ENCODE measurements at regions not wholly inside any gene's neighbourhood (a gene's known extent, or its start where the extent isn't known, plus 50 kb on each side); places are given as distances from the start of the nearest gene placed in this dataset.

GRCh38 chr3:159455741-159456181, 532.9 kb upstream of the IL12A start:
- Histone ChIP-seq H3K4me3 (ENCODE audit: low read length in 2 of 2) (no peak overlapping the region), H3K4me1 (ENCODE audit: control insufficient read depth in 1 of 2, insufficient read depth in 2 of 2, low read length in 2 of 2) (no peaks in the 10 kb centered on the region), H3K36me3 (ENCODE audit: control insufficient read depth in 1 of 2, insufficient read depth in 2 of 2, low read length in 1 of 2) (no peaks in the 10 kb centered on the region), H3K27ac (ENCODE audit: low read depth in 1 of 2, low read length in 2 of 2) (no peak overlapping the region), H3K9me3 (ENCODE audit: control insufficient read depth, low read length) (no peaks in the 10 kb centered on the region), H3K27me3 (ENCODE audit: control insufficient read depth in 1 of 2, insufficient read depth in 2 of 2, low read length in 1 of 2) (no peaks in the 10 kb centered on the region)
- no peak for DNase-seq
- intact Hi-C loops (cut with DNase I), result no loop called here
- no peak for ATAC-seq (ENCODE audit: low FRiP score)
- WGBS, 2 donors, result 97 to 98% methylated on average over 5 of the region's 5 CpGs

GRCh38 chr3:159458010-159458409, 530.6 kb upstream of the IL12A start:
- ATAC-seq (ENCODE audit: low FRiP score) (no peak), DNase-seq (no peak)
- Histone ChIP-seq H3K4me3 (ENCODE audit: low read length in 2 of 2) (no peak overlapping the region), H3K4me1 (ENCODE audit: control insufficient read depth in 1 of 2, insufficient read depth in 2 of 2, low read length in 2 of 2) (no peaks in the 10 kb centered on the region), H3K36me3 (ENCODE audit: control insufficient read depth in 1 of 2, insufficient read depth in 2 of 2, low read length in 1 of 2) (no peaks in the 10 kb centered on the region), H3K27ac (ENCODE audit: low read depth in 1 of 2, low read length in 2 of 2) (no peak overlapping the region), H3K9me3 (ENCODE audit: control insufficient read depth, low read length) (no peaks in the 10 kb centered on the region), H3K27me3 (ENCODE audit: control insufficient read depth in 1 of 2, insufficient read depth in 2 of 2, low read length in 1 of 2) (no peaks in the 10 kb centered on the region)
- intact Hi-C loops (cut with DNase I), result no loop called here
- WGBS, 2 donors, result 4 to 17% methylated on average over 2 of the region's 2 CpGs

GRCh38 chr3:159458982-159459381, 529.7 kb upstream of the IL12A start:
- Histone ChIP-seq H3K9me3 (ENCODE audit: control insufficient read depth, low read length) (no peaks in the 10 kb centered on the region), H3K27ac (ENCODE audit: low read depth in 1 of 2, low read length in 2 of 2) (no peak overlapping the region), H3K4me3 (ENCODE audit: low read length in 2 of 2) (no peak overlapping the region), H3K4me1 (ENCODE audit: control insufficient read depth in 1 of 2, insufficient read depth in 2 of 2, low read length in 2 of 2) (no peaks in the 10 kb centered on the region), H3K27me3 (ENCODE audit: control insufficient read depth in 1 of 2, insufficient read depth in 2 of 2, low read length in 1 of 2) (no peaks in the 10 kb centered on the region), H3K36me3 (ENCODE audit: control insufficient read depth in 1 of 2, insufficient read depth in 2 of 2, low read length in 1 of 2) (no peaks in the 10 kb centered on the region)
- ATAC-seq (ENCODE audit: low FRiP score) (no peak), DNase-seq (no peak)
- intact Hi-C loops (cut with DNase I), result no loop called here
- WGBS, 2 donors, result 91 to 97% methylated on average over 2 of the region's 2 CpGs

- Histone ChIP-seq H3K27me3 (ENCODE audit: control insufficient read depth in 1 of 2, insufficient read depth in 2 of 2, low read length in 1 of 2) (no peaks in the 10 kb centered on the region), H3K36me3 (ENCODE audit: control insufficient read depth in 1 of 2, insufficient read depth in 2 of 2, low read length in 1 of 2) (no peaks in the 10 kb centered on the region), H3K27ac (ENCODE audit: low read depth in 1 of 2, low read length in 2 of 2) (no peak overlapping the region), H3K4me3 (ENCODE audit: low read length in 2 of 2) (no peak overlapping the region), H3K4me1 (ENCODE audit: control insufficient read depth in 1 of 2, insufficient read depth in 2 of 2, low read length in 2 of 2) (no peaks in the 10 kb centered on the region), H3K9me3 (ENCODE audit: control insufficient read depth, low read length) (no peaks in the 10 kb centered on the region)
- no peak for ATAC-seq (ENCODE audit: low FRiP score)
- WGBS, 2 donors, result 70% methylated on average over 4 of the region's 4 CpGs
- no peak for DNase-seq
- intact Hi-C loops (cut with DNase I), result no loop called here
Observed at GRCh38 chr3:159472611-159473010, 516.0 kb upstream of the IL12A start.

- no peak for DNase-seq
- intact Hi-C loops (cut with DNase I), result no loop called here
- Histone ChIP-seq H3K4me3 (ENCODE audit: low read length in 2 of 2) (no peak overlapping the region), H3K4me1 (ENCODE audit: control insufficient read depth in 1 of 2, insufficient read depth in 2 of 2, low read length in 2 of 2) (no peaks in the 10 kb centered on the region), H3K27ac (ENCODE audit: low read depth in 1 of 2, low read length in 2 of 2) (no peak overlapping the region), H3K36me3 (ENCODE audit: control insufficient read depth in 1 of 2, insufficient read depth in 2 of 2, low read length in 1 of 2) (no peaks in the 10 kb centered on the region), H3K9me3 (ENCODE audit: control insufficient read depth, low read length) (no peaks in the 10 kb centered on the region), H3K27me3 (ENCODE audit: control insufficient read depth in 1 of 2, insufficient read depth in 2 of 2, low read length in 1 of 2) (no peaks in the 10 kb centered on the region)
- 27 to 34% methylated on average over 1 of the region's 1 CpG for WGBS, 2 donors
- no peak for ATAC-seq (ENCODE audit: low FRiP score)
Observed at GRCh38 chr3:159473206-159473605, 515.4 kb upstream of the IL12A start.

GRCh38 chr3:159480046-159480445, 508.6 kb upstream of the IL12A start:
- Histone ChIP-seq H3K9me3 (ENCODE audit: control insufficient read depth, low read length) (no peaks in the 10 kb centered on the region), H3K27me3 (ENCODE audit: control insufficient read depth in 1 of 2, insufficient read depth in 2 of 2, low read length in 1 of 2) (no peaks in the 10 kb centered on the region), H3K36me3 (ENCODE audit: control insufficient read depth in 1 of 2, insufficient read depth in 2 of 2, low read length in 1 of 2) (no peaks in the 10 kb centered on the region), H3K27ac (ENCODE audit: low read depth in 1 of 2, low read length in 2 of 2) (no peak overlapping the region), H3K4me1 (ENCODE audit: control insufficient read depth in 1 of 2, insufficient read depth in 2 of 2, low read length in 2 of 2) (no peaks in the 10 kb centered on the region), H3K4me3 (ENCODE audit: low read length in 2 of 2) (no peak overlapping the region)
- intact Hi-C loops (cut with DNase I), result no loop called here
- DNase-seq, result no peak
- no peak for ATAC-seq (ENCODE audit: low FRiP score)

GRCh38 chr3:159482241-159482993, 506.2 kb upstream of the IL12A start:
- Histone ChIP-seq H3K27me3 (ENCODE audit: control insufficient read depth in 1 of 2, insufficient read depth in 2 of 2, low read length in 1 of 2) (no peaks in the 10 kb centered on the region), H3K9me3 (ENCODE audit: control insufficient read depth, low read length) (no peaks in the 10 kb centered on the region), H3K4me3 (ENCODE audit: low read length in 2 of 2) (no peak overlapping the region), H3K27ac (ENCODE audit: low read depth in 1 of 2, low read length in 2 of 2) (no peak overlapping the region), H3K4me1 (ENCODE audit: control insufficient read depth in 1 of 2, insufficient read depth in 2 of 2, low read length in 2 of 2) (no peaks in the 10 kb centered on the region), H3K36me3 (ENCODE audit: control insufficient read depth in 1 of 2, insufficient read depth in 2 of 2, low read length in 1 of 2) (no peaks in the 10 kb centered on the region)
- ATAC-seq (ENCODE audit: low FRiP score) (no peak), DNase-seq (no peak)
- 39 to 44% methylated on average over 3 of the region's 3 CpGs for WGBS, 2 donors
- intact Hi-C loops (cut with DNase I), result no loop called here

GRCh38 chr3:159482994-159483367, 505.7 kb upstream of the IL12A start:
- Histone ChIP-seq H3K4me1 (ENCODE audit: control insufficient read depth in 1 of 2, insufficient read depth in 2 of 2, low read length in 2 of 2) (no peaks in the 10 kb centered on the region), H3K27me3 (ENCODE audit: control insufficient read depth in 1 of 2, insufficient read depth in 2 of 2, low read length in 1 of 2) (no peaks in the 10 kb centered on the region), H3K9me3 (ENCODE audit: control insufficient read depth, low read length) (no peaks in the 10 kb centered on the region), H3K4me3 (ENCODE audit: low read length in 2 of 2) (no peak overlapping the region), H3K27ac (ENCODE audit: low read depth in 1 of 2, low read length in 2 of 2) (no peak overlapping the region), H3K36me3 (ENCODE audit: control insufficient read depth in 1 of 2, insufficient read depth in 2 of 2, low read length in 1 of 2) (no peaks in the 10 kb centered on the region)
- ATAC-seq (ENCODE audit: low FRiP score) (no peak), DNase-seq (no peak)
- WGBS, 2 donors, result 53 to 61% methylated on average over 5 of the region's 5 CpGs
- intact Hi-C loops (cut with DNase I), result no loop called here

- H3K36me3 ChIP-seq (ENCODE audit: control insufficient read depth in 1 of 2, insufficient read depth in 2 of 2, low read length in 1 of 2), result no peaks in the 10 kb centered on the region
- peaks cover 5% of the 10 kb centered on the region for H3K9me3 ChIP-seq (ENCODE audit: control insufficient read depth, low read length)
- H3K27me3 ChIP-seq (ENCODE audit: control insufficient read depth in 1 of 2, insufficient read depth in 2 of 2, low read length in 1 of 2), result no peaks in the 10 kb centered on the region
- DNase-seq (no peak), ATAC-seq (ENCODE audit: low FRiP score) (no peak)
- intact Hi-C loops (cut with DNase I), result no loop called here
- H3K4me3 ChIP-seq (ENCODE audit: low read length in 2 of 2), result no peak overlapping the region
- H3K27ac ChIP-seq (ENCODE audit: low read depth in 1 of 2, low read length in 2 of 2), result no peak overlapping the region
- WGBS, 2 donors, result 55 to 60% methylated on average over 2 of the region's 2 CpGs
- H3K4me1 ChIP-seq (ENCODE audit: control insufficient read depth in 1 of 2, insufficient read depth in 2 of 2, low read length in 2 of 2), result no peaks in the 10 kb centered on the region
Observed at GRCh38 chr3:159486580-159486979, 502.1 kb upstream of the IL12A start.
